ENCODE measurements at regions not wholly inside any gene's neighbourhood (a gene's known extent, or its start where the extent isn't known, plus 50 kb on each side); places are given as distances from the start of the nearest gene placed in this dataset.

DNA sequence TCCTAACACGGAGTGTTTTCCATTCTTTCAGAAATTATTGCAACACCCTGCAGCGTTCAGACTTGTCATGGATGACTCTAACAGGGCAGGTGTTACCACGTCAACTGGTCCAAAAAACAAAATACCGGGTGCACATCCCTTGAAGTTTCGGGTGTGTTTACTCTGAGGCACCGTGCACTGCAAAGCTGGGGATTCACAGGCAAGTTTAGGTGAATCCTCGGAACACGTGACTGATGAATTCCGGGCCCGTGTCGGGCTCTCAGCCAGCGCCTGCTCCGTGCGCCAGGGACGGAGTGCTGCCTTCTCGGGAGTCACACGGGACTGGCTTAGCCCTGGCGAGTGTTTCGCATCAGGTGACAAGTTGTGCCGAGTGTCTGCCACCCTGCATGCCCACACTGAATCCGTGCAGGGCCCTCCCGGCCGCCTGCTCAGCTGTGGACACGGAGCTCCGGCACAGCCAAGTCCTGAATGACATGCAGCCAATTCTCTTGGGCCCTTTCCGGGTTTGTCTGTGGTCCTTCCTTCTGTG lies 66.0 kb upstream of the IRX4 start:
- Mint-ChIP-seq H3K27ac (no peak overlapping the region), H3K4me3 (ENCODE audit: low read depth) (no peak overlapping the region), H3K36me3 (ENCODE audit: low read depth) (no peaks in the 10 kb centered on the region), H3K9me3 (no peaks in the 10 kb centered on the region), H3K4me1 (ENCODE audit: low read depth) (no peaks in the 10 kb centered on the region), H3K27me3 (ENCODE audit: low read depth) (peaks cover 8% of the 10 kb centered on the region)
- no peak for DNase-seq (ENCODE audit: low spot score)
- intact Hi-C loops (cut with micrococcal nuclease): no loop called here

GRCh38 chr5:1948111-1948510 lies 65.4 kb upstream of the IRX4 start:
- Mint-ChIP-seq H3K27ac (no peak overlapping the region), H3K36me3 (ENCODE audit: low read depth) (no peaks in the 10 kb centered on the region), H3K27me3 (ENCODE audit: low read depth) (peaks cover 5% of the 10 kb centered on the region), H3K4me3 (ENCODE audit: low read depth) (no peak overlapping the region), H3K9me3 (no peaks in the 10 kb centered on the region), H3K4me1 (ENCODE audit: low read depth) (no peaks in the 10 kb centered on the region)
- intact Hi-C loops (cut with micrococcal nuclease): no loop called here
- no peak for DNase-seq (ENCODE audit: low spot score)

DNA sequence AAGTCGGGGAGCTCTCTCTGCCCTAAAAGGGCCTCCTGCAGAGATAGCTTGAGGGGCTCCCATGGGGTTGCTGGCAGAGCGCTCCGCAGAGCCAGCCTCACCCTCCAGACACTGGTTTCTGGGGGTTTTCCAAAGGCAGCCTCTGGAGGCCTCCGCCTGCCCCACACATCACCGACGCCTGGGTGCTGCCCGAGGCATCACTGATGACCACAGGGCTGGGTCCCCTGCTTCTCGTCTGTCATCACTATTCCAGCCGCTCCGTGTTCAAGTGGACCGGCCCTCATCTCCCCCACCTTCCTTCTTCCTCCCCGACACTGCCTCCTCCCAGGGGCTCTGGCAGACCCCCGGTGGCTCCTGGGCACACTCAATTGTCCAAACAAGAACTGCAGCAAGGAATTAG lies 64.1 kb upstream of the IRX4 start:
- no peak for DNase-seq (ENCODE audit: low spot score)
- Mint-ChIP-seq H3K9me3 (no peaks in the 10 kb centered on the region), H3K27me3 (ENCODE audit: low read depth) (peaks cover 5% of the 10 kb centered on the region), H3K4me1 (ENCODE audit: low read depth) (no peaks in the 10 kb centered on the region), H3K27ac (no peak overlapping the region), H3K4me3 (ENCODE audit: low read depth) (no peak overlapping the region), H3K36me3 (ENCODE audit: low read depth) (no peaks in the 10 kb centered on the region)
- intact Hi-C loops (cut with micrococcal nuclease): no loop called here

DNA sequence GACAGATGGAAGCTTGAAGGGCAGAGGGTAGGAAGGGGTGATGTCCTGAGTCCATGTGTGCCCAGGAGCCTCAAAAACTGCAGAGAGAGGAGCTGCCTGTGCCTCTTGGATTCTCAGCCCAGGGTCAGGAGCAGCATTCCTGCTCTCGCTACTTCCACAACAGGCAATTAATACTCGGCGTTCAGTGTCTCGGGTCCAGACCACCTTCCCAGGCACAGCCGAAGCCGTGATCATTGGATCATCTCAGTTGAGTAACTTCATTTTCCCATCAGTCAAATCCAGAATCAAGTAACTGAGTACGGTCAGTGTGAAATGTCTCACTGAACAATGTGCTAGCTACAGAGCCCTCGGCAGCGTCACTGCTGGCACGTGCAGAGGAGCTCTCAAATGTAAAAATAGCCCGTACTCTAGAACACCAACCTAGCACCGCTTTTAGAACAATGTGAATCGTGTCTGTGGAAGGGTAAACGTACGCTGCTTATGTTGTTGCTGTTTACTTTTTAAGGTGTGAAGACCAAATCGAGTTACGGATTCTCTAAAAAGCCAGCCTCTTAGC lies 63.5 kb upstream of the IRX4 start:
- Mint-ChIP-seq H3K4me3 (ENCODE audit: low read depth) (no peak overlapping the region), H3K27ac (no peak overlapping the region), H3K27me3 (ENCODE audit: low read depth) (peaks cover 5% of the 10 kb centered on the region), H3K9me3 (no peaks in the 10 kb centered on the region), H3K36me3 (ENCODE audit: low read depth) (no peaks in the 10 kb centered on the region), H3K4me1 (ENCODE audit: low read depth) (no peaks in the 10 kb centered on the region)
- DNase-seq (ENCODE audit: low spot score): no peak
- intact Hi-C loops (cut with micrococcal nuclease): no loop called here

DNA sequence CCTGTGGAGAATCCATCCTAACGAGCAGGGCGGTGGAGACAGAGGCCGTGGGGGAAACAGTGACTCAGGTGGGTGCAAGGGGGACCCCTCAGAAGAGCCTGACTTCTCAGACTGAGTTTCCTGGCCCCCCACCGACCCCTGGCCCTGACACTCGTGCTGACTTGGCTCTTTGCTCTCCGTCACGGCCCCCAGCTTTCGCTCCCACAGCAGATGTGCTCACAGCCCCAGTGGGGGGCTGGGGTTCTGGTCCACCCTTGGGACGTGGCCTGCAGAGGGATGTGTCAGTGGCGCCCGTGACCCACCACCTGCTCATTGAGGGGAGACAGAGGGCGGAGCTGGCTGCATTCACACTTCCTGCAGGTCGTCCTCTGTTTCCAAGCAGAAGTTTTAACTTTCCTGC lies 62.9 kb upstream of the IRX4 start:
- intact Hi-C loops (cut with micrococcal nuclease): no loop called here
- DNase-seq (ENCODE audit: low spot score): no peak
- Mint-ChIP-seq H3K27ac (no peak overlapping the region), H3K36me3 (ENCODE audit: low read depth) (no peaks in the 10 kb centered on the region), H3K4me3 (ENCODE audit: low read depth) (no peak overlapping the region), H3K27me3 (ENCODE audit: low read depth) (peaks cover 5% of the 10 kb centered on the region), H3K4me1 (ENCODE audit: low read depth) (no peaks in the 10 kb centered on the region), H3K9me3 (no peaks in the 10 kb centered on the region)

GRCh38 chr5:1944408-1944807 lies 61.7 kb upstream of the IRX4 start:
- no peak overlapping the region for H3K27ac Mint-ChIP-seq
- DNase-seq (ENCODE audit: low spot score): no peak
- H3K9me3 Mint-ChIP-seq: no peaks in the 10 kb centered on the region
- H3K4me3 Mint-ChIP-seq (ENCODE audit: low read depth): no peak overlapping the region
- no peaks in the 10 kb centered on the region for H3K36me3 Mint-ChIP-seq (ENCODE audit: low read depth)
- H3K4me1 Mint-ChIP-seq (ENCODE audit: low read depth): no peaks in the 10 kb centered on the region
- peaks cover 5% of the 10 kb centered on the region for H3K27me3 Mint-ChIP-seq (ENCODE audit: low read depth)
- intact Hi-C loops (cut with micrococcal nuclease): no loop called here

GRCh38 chr5:1943481-1943880 lies 60.8 kb upstream of the IRX4 start:
- Mint-ChIP-seq H3K27me3 (ENCODE audit: low read depth) (peaks cover 5% of the 10 kb centered on the region), H3K4me1 (ENCODE audit: low read depth) (no peaks in the 10 kb centered on the region), H3K27ac (no peak overlapping the region), H3K9me3 (no peaks in the 10 kb centered on the region), H3K4me3 (ENCODE audit: low read depth) (no peak overlapping the region), H3K36me3 (ENCODE audit: low read depth) (no peaks in the 10 kb centered on the region)
- no peak for DNase-seq (ENCODE audit: low spot score)
- intact Hi-C loops (cut with micrococcal nuclease): no loop called here

DNA sequence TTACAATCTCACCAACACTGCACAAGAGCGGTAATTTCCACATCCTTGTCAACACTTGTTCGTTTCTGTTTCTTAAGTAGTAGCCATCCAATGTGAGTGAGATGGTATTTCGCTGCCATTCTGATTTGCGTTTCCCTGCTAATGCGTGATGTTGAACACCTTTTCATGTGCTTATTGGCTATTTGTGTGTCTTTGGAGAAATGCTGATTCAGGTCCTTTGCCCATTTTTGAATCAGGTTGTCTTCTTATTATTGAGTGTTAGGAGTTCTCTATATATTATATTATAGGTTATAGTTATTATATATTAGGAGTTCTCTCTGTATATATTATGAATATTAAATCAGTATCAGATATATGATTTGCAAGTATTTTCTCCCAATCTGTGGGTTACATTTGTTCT lies 59.9 kb upstream of the IRX4 start:
- no peak for DNase-seq (ENCODE audit: low spot score)
- H3K27ac Mint-ChIP-seq: no peak overlapping the region
- no peaks in the 10 kb centered on the region for H3K36me3 Mint-ChIP-seq (ENCODE audit: low read depth)
- no peak overlapping the region for H3K4me3 Mint-ChIP-seq (ENCODE audit: low read depth)
- no peaks in the 10 kb centered on the region for H3K4me1 Mint-ChIP-seq (ENCODE audit: low read depth)
- intact Hi-C loops (cut with micrococcal nuclease): no loop called here
- H3K9me3 Mint-ChIP-seq: no peaks in the 10 kb centered on the region
- peaks cover 5% of the 10 kb centered on the region for H3K27me3 Mint-ChIP-seq (ENCODE audit: low read depth)

- Mint-ChIP-seq H3K4me3 (ENCODE audit: low read depth) (no peak overlapping the region), H3K9me3 (no peaks in the 10 kb centered on the region), H3K36me3 (ENCODE audit: low read depth) (no peaks in the 10 kb centered on the region), H3K27ac (no peak overlapping the region), H3K4me1 (ENCODE audit: low read depth) (no peaks in the 10 kb centered on the region), H3K27me3 (ENCODE audit: low read depth) (peaks cover 5% of the 10 kb centered on the region)
- no peak for DNase-seq (ENCODE audit: low spot score)
- intact Hi-C loops (cut with micrococcal nuclease): no loop called here
These were observed 59.4 kb upstream of the IRX4 start for GRCh38 chr5:1942158-1942557.

- Mint-ChIP-seq H3K4me3 (ENCODE audit: low read depth) (no peak overlapping the region), H3K27ac (no peak overlapping the region), H3K9me3 (no peaks in the 10 kb centered on the region), H3K4me1 (ENCODE audit: low read depth) (no peaks in the 10 kb centered on the region), H3K27me3 (ENCODE audit: low read depth) (peaks cover 5% of the 10 kb centered on the region), H3K36me3 (ENCODE audit: low read depth) (no peaks in the 10 kb centered on the region)
- intact Hi-C loops (cut with micrococcal nuclease): no loop called here
- DNase-seq (ENCODE audit: low spot score): no peak
These were observed 56.5 kb upstream of the IRX4 start for GRCh38 chr5:1939256-1939655.

DNA sequence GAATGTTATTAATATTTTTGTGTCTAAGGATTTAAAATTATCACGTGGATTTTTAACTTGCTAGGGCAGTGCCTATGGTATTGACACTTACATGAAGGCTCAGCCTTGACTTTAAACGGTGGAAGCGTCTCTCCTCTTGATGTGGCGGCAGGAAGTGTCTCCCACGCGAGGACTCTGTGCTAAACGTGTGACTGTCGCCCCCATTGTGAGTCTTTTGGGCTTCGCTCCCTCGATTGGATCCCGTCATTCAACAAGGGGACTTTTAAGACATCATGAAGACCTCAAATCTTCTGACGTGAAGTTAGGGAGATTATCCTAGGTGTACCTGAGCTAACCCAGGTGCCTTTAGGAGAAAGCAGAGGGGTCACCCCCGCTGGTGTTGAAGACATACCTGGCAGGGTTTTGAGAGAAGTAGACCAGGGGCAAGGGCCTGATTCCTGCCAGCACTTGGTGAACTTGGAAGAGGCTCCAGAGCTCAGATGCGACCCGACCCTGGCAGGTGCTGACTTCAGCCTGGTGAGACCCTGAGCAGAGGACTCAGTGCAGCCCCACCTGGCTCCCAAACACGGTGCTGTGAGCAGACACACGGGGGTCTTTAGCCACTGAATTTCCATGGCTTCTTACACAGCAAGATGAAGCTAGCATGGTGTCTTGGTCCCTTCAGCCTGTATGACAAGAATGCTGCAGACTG lies 55.7 kb upstream of the IRX4 start:
- DNase-seq (ENCODE audit: low spot score): no peak
- H3K27ac Mint-ChIP-seq: no peak overlapping the region
- H3K27me3 Mint-ChIP-seq (ENCODE audit: low read depth): peaks cover 3% of the 10 kb centered on the region
- H3K9me3 Mint-ChIP-seq: no peaks in the 10 kb centered on the region
- H3K36me3 Mint-ChIP-seq (ENCODE audit: low read depth): no peaks in the 10 kb centered on the region
- H3K4me3 Mint-ChIP-seq (ENCODE audit: low read depth): no peak overlapping the region
- no peaks in the 10 kb centered on the region for H3K4me1 Mint-ChIP-seq (ENCODE audit: low read depth)
- intact Hi-C loops (cut with micrococcal nuclease): no loop called here

- peaks cover 6% of the 10 kb centered on the region for H3K27me3 Mint-ChIP-seq (ENCODE audit: low read depth)
- H3K4me1 Mint-ChIP-seq (ENCODE audit: low read depth): no peaks in the 10 kb centered on the region
- no peak overlapping the region for H3K27ac Mint-ChIP-seq
- no peaks in the 10 kb centered on the region for H3K9me3 Mint-ChIP-seq
- intact Hi-C loops (cut with micrococcal nuclease): no loop called here
- no peak overlapping the region for H3K4me3 Mint-ChIP-seq (ENCODE audit: low read depth)
- no peak for DNase-seq (ENCODE audit: low spot score)
- H3K36me3 Mint-ChIP-seq (ENCODE audit: low read depth): no peaks in the 10 kb centered on the region
These were observed 54.9 kb upstream of the IRX4 start for GRCh38 chr5:1937590-1937989.

- Mint-ChIP-seq H3K4me1 (ENCODE audit: low read depth) (no peaks in the 10 kb centered on the region), H3K27me3 (ENCODE audit: low read depth) (peaks cover 11% of the 10 kb centered on the region), H3K9me3 (no peaks in the 10 kb centered on the region), H3K27ac (no peak overlapping the region), H3K4me3 (ENCODE audit: low read depth) (no peak overlapping the region), H3K36me3 (ENCODE audit: low read depth) (no peaks in the 10 kb centered on the region)
- intact Hi-C loops (cut with micrococcal nuclease): no loop called here
- DNase-seq (ENCODE audit: low spot score): no peak
These were observed 54.2 kb upstream of the IRX4 start for GRCh38 chr5:1936901-1937300.

Measured in activated T-helper 2 cell treated with anti-CD3 and anti-CD28 coated beads, Interferon-gamma antibody, Interleukin-2, Interleukin-4, amounts not matched to agents 10 μg/mL and 5 μg/mL and 100 μg/mL, durations not matched to agents 14 hours and 24 hours and 36 hours (primary cell).